Renal cortex interstitium (tissue), 11 donors: ENCODE measurements at regions not wholly inside any gene's neighbourhood (a gene's known extent, or its start where the extent isn't known, plus 50 kb on each side); places are given as distances from the start of the nearest gene placed in this dataset.

ENCODE experiments used
- DNase-seq, 11 donors: peaks; one replicate each; pipeline ENCODE4 v3.0.0-alpha.2; 2013; ENCODE audit warnings: low read depth in 9 of 11, low spot score in 4 of 11; ENCODE audit errors: extremely low read depth in 1 of 11

DNA sequence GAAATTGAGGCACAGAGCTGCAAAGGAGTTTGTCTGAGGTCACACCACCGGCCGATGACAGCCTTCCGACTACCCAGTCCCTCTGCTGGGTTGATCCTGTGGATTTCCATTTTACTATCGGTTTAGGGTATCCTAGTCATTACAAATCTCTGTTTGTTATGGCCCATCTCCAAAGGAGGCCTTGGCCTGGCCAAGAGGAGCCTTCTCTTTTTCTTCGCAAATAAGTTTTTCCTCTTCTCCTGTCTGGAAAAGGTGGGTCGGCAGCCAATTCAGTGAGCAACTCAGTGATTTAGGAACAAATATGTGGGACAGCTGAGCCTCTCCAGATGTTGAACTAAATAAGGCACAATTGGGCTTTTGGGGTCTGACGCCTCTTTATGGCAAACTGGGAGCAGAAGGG lies 169.2 kb upstream of the RBPJ start:
- DNase-seq: peak in 1 of 11 donors; percentile 11

DNA sequence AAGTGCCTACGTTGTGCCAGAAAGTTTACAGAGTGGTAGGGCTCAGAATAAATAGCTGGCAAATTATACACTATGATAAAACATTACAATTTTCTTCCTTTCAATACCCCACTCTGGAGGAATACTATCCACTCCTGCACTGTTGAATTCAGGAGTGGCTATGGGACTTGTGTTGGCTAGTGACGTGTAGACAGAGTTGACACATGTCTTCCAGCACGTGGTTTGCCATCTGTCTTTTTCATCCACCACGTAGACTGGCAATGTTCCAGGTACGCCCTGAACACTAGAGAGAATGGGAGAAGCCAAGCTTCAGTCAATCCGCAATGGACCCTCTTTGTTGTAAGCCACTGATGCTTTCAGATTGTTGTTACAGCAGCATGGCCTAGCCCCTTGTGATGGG lies 168.8 kb upstream of the RBPJ start:
- no peak for DNase-seq

DNA sequence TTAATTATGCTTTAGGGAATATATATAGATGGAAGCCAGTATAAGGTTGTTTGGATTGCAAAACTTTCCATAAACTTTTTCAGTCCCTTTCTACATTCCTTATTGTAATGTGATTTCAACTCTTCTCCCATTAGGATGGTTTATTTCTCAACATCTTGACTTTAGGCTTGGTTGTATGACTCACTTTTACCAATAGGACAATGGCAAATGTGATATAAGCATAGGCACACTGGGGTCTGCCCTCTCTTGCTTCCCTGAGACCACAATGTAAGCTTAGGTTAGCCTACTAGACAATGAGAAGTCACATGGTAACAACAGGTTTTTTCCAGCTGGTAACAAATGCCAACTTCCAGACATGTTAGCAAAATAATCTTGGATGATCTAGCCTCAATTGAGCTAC lies 163.3 kb upstream of the RBPJ start:
- no peak for DNase-seq

DNA sequence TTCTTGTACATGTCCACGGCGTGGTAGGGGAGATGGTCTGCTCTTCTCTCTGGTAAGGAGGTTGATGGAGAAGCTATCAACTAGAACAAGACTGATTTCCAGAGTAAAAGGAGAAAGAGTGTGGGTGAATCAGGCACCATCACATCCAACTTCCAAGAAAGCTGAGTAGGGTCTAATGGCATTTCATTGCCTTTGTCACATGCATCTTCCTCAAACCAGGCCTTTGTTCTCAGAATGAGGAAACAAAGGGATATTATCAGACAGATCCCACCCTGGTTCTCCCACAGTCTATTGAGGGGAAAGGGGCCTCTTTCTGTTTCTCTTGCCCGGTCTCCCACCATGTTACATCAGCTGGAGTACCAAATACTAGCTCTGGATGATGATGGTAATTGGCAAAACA lies 160.2 kb upstream of the RBPJ start:
- DNase-seq: no peak

DNA sequence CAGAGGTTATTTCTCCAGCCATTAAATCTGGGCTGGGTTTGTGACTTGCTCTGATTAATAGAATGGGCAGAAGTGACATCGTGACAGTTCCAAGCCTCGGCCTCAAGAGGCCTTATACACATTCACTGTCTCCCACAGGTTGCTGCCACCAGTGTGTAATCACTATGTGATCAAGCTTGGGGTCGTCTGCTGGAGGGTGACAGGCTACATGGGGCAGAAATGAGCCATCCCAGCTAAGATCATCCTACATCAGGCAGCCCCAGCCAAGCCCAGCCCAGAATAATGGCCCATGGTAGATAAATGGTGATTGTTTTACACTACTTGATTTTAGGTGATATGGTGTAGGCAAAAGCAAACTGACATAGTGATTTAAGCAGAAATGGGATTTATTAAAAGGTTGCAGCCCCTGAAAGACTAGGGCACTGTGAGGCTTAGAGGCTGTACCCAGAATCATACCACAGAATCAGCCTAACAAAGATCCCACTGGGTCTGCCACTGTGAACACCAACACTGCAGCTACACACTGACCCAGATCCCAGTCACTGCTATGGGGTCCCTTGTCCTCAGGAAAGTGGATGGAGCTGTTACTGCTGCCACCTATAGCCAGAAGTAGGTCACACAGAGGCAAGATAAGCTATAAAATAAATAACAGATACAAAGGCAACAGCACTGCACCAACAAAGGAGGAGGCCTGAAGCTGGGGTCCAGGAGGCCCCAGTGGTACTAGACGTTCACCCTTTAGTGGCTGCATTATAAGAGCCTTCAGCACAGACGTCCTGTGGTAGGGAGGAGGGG lies 159.6 kb upstream of the RBPJ start:
- DNase-seq: no peak

DNA sequence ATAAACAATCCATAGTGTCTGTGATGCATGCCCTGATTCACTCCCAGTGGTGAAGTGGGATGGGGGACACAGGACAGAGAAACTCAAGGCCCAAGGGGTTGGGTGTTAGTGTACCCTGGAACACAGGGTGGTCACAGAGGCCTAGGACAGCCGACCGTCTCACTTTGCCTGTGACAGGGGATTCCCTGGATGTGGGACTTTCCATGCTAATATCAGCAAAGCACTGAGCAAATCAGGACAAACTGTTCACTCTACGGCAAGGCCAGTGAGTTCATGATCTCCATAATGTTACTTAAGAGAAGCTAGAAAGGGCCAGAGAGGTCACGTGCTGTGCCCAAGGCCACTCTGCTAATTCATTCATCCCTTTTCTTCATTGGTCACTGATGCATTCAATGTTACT lies 158.7 kb upstream of the RBPJ start:
- no peak for DNase-seq

DNA sequence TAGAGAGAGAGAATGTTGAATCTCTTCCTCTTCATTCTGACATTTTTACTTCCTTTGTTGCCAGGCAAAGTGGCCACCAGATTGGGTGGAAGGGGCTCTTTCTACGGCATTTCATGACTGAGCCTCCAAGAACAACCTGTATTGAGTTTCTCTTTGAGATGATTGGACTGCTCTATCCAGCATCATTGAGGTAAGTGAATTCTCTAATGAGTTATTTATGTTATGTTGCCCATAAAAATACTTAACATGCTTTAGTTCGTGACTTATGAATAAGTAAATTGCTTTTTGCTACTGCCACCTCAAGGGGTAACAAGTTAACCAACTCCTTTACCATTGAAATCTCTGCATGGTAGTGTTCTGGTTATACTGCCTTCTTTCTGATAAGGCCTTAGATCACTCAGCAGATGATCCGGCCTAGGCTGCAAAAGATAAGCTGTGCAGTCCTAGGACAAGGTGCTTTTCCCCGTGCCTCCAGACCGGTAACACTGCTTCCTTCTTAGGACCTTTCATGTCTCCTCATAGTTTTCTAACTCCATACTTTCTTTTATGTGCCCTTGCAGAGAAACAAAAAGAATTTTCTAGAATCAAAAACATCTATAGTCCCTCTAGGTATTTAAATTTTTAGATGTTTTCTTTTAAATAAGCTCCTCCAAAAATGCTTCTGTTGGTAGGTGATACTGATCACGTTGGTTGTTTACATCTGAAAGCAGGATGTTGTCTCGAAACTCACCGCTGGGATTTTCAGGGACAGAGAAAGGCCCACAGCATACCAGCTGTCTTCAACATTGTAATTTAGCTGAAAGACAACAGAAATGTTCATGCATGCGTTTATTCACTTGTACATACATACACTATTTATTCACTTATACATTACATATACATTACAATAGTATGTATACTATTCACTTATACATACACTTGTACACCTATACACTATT lies 157.1 kb upstream of the RBPJ start:
- no peak for DNase-seq

DNA sequence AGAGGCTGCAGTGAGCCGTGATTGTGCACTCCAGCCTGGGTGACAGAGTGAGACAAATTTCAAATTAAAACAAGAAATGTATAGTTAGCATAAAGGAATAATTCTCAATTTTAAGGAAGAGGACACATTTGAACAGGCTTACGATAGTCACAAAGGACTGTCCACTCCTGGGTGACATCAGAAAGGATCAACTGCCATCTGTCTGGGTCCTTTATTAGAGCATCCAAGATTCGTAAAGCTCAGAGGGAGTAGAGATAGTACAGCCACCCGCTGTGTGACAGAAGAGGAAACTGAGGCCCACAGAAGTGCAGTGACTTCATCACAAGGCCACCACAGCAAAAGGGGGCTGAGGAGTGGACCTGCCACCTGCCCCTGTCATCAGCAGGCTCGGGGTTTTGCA lies 149.3 kb upstream of the RBPJ start:
- DNase-seq: no peak

DNA sequence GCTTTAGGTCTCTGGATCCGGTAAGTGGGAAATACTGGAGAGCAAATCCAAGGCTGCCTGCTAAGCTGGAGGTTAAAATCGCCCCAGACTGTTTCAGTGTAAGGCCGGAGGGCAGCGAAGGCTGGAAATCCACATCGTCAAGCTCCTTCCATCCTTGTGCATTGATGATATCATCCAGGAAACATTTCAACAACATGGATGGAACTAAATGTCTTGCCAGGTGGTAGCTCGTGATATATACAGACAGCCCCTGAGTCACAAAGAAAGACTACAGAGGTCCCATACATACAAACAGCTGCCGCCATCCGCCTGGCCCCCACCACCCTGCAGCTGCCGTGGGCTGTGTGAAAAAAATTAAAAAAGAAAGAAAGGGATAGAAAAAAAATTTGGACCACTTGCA lies 148.9 kb upstream of the RBPJ start:
- DNase-seq: no peak

DNA sequence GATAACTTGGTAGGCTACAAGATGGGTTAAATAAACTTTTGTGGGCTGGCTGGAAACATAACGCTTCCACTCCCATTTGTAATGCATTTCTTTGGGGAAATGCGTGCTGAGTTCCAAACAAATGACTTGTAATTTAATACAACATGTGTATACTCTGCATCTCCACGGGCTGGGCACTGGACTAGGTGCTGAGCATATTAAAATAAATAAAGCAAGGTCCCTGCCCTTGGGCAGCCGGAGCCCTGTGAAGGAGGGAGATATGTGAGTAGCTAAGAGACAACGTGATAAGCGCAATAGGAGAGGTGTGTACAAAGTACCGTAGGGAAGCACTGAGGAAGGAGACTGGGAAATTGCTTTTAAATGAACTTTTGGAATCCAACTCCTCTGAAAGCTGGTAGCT lies 147.2 kb upstream of the RBPJ start:
- no peak for DNase-seq

DNA sequence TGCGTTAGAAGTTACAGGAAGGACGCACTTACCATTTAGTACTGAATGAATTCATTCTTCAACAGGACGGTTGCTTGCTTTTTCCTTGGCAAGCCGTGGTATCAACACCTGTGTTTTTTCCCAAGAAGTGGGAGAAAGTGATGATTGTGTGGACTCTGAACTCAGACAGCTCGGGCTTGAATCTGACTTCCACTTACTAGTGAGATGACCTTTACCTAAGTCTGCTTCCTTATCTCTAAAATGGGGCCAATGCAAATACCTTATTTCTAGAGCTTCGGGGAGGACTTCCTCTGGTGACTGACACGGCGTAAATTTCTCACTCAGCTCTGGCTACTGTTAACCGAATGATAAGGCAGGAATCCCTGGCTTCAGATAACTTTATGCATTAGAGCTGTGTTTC lies 146.8 kb upstream of the RBPJ start:
- DNase-seq: no peak

DNA sequence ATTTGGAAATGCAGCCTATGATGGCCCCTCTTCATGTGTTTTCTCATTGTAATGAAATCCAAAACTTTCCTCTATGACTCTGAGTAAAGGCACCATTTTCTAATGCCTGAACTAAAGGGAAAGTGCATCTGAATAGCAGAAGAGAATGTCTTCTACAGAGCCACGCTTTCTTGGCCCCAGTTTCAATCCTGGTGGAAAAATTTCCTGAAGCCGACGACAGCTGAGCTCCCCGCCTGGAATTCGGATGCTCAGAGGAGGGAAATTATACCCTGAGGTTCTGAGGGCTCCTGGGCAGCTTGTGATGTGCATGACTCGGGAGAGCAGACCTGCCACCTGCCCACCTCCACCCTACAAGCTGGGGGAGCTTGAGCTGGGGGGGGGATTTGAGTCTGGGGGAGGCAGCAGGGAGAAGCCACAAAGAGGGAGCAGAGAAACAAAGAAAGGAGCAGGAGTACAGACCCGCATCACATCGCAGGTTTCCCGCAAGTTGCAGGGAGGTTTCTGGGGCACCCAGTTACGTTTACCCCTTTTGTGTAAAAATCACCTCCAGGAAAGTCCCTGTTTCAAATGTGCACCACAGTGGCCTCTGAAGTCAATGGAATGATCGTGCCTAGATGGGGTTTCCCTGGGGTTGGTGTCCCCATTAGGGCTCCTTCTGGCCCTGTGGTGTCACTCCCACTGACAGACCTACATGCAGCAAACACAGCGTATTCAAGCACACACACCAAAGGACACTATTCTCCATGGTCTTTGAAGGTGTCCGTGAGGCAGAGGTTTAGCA lies 145.6 kb upstream of the RBPJ start:
- no peak for DNase-seq

DNA sequence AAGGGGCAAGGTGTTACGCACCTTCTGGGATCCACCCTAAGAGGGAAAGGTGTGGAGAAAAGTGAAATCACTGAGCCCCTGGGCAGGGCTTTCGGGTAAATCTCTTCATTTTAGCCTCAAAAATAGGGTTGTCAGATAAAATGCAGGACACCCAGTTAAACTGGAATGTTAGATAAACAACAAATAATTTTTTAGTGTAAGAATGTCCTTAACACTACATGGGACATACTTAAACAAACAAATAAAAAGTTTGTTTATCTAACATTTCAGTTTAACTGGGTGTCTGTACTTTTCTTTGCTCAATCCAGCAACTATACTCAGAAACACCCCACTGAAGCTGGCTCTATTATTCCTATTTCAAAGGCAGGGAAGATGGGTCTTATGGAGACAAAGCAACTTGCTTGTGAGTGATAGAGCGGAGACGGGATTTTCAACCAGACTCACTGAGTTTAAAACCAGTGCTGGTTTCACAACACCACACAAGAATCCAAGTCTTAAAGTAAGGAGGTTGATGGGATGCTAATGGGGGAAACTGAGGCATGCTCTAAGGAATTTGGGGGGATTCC lies 144.8 kb upstream of the RBPJ start:
- DNase-seq: no peak

DNA sequence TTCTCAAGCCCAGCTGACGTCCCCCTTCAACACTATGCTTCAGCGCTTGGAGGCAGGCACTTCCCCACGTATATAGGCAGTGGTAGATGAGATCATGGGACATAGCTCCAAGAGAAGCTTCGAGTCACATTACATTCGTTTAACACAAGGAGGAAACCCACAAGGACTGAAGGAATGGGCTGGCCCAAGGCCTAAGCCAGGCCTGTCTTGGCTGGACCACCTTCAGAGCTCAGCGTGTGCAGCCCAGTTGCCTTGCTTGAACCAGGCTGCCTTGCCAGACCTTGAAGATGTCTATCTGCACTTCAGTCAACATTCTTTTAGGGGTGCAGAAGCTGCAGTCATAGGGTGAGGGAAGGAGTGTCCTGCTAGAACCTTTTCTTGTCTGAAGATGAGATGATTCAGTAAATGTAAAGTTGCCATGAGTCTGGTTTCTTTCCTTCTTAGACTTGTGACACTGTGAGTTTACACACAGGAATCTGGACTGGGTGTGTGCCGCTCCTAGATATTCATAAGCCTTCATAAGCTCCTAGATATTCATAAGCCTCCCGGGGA lies 144.1 kb upstream of the RBPJ start:
- no peak for DNase-seq

DNA sequence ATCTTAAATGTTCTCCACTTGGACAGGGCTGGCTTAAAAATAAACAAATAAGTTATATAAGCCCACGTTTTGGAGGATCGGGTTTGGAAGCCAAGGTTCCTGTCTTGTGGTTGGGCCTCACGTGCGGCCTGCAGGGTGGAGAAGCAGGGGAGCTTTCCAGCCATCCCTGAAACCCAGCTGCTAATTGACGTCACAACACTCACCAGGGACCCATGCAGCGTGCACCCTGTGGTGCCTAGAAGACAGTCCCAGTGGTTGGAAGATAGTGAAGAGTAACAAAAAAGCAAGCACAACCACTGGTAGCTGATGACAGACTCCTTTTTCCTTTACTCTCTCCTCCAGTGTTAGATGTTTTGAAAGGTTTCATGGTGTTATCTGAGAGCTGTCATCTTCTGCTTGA lies 142.0 kb upstream of the RBPJ start:
- no peak for DNase-seq

DNA sequence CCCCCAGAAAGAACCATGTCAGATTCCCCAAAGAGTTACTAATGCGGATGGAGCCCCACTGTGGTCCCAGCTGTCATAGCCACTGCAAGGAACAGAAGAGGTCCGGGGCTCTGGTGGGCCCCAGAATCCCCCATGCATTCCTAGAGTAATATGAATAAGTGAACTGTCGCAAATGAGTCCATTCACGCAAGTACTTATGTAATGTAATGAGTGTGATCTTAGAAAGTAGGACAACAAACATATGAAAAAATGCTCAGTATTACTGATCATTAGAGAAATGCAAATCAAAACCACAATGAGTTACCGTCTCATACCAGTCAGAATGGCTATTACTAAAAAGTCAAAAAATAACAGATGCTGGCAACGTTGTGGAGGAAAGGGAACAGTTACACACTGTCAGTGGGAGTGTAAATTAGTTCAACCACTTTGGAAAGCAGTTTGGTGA lies 141.5 kb upstream of the RBPJ start:
- no peak for DNase-seq

DNA sequence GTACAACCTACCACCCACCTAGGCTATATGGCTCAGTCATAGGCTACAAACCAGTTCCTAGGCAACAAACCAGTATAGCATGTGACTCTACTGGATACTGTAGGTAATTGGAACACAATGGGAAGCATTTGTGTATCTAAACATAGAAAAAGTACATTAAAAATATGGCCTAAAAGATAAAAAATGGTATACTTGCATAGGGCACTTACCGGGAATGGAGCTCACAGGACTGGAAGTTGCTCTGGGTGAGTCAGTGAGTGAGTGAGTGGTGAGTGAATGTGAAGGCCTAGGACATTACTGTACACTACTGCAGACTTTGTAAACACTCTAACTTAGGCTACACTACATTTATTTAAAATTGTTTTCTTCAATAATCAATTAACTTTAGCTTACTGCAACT lies 139.2 kb upstream of the RBPJ start:
- DNase-seq: no peak

DNA sequence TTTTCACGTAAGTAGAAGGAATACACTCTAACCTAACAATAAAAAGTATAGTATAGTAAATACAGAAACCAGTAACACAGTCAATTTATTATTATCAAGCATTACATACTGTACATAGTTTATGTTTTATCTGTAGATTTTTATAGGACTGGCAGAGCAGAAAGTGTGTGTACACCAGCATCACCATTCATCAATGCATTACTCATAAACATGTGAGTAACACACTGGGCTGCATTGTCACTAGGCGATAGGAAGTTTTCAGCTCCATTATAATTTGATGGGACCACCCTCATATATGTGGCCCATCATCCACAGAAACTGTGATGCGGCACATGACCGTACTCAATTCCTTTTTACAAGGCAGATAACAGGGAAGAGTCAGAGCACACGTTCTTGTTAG lies 137.8 kb upstream of the RBPJ start:
- no peak for DNase-seq

DNA sequence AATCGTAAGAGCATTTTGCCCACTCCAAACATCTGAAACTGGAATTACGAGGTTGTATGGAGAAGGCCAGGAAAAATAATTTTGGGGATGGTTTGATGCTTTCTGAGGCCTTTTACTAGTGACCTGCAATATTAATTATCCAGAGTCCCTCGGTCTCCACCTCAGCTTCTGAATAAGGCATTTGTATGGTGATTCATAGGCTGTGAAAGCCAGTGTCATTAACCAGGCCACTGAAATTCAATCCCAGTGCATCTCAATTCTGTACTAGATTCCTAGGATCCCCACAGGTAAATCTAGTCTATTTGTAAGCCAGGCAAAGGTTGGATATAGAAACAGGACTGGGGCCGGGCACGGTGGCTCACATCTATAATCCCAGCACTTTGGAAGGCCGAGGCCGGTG lies 135.4 kb upstream of the RBPJ start:
- no peak for DNase-seq
